Mesenteric fat pad (tissue), 1 donor: ENCODE measurements at regions not wholly inside any gene's neighbourhood (a gene's known extent, or its start where the extent isn't known, plus 50 kb on each side); places are given as distances from the start of the nearest gene placed in this dataset.
"Not testable (repeated sequence)": the region's sequence is repeated elsewhere in the genome, so short reads cannot be mapped to it uniquely, and the experiment has no call there.

Source experiments
- DNase-seq: peaks from one replicate; pipeline ENCODE4 v3.0.0-alpha.2; 2020; ENCODE audit warnings: low spot score
- donor health status: DM: yes; HTN: yes; CAD: no.

GRCh38 chr12:112615196-112615595 lies 176.4 kb upstream of the RPH3A start:
- no peak for DNase-seq

- DNase-seq: no peak
Observed at GRCh38 chr12:112616469-112617152, 174.9 kb upstream of the RPH3A start.

GRCh38 chr12:112617153-112617505 lies 174.4 kb upstream of the RPH3A start:
- DNase-seq: no peak

GRCh38 chr12:112627851-112628250 lies 163.7 kb upstream of the RPH3A start:
- no peak for DNase-seq

DNA sequence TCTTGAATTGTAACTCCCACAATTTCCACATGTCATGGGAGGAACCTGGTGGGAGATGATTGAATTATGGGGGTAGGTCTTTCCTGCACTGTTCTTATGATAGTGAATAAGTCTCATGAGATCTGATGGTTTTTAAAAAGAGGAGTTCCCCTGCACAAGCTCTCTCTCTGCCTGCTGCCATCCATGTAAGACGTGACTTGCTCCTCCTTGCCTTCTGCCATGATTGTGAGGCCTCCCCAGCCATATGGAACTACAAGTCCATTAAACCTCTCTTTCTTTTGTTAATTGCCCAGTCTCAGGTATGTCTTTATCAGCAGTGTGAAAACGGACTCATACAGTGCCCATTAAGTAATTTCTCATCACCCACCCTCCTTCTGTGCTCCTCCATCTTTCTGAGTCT lies 159.6 kb upstream of the RPH3A start:
- not testable (repeated sequence) for DNase-seq

DNA sequence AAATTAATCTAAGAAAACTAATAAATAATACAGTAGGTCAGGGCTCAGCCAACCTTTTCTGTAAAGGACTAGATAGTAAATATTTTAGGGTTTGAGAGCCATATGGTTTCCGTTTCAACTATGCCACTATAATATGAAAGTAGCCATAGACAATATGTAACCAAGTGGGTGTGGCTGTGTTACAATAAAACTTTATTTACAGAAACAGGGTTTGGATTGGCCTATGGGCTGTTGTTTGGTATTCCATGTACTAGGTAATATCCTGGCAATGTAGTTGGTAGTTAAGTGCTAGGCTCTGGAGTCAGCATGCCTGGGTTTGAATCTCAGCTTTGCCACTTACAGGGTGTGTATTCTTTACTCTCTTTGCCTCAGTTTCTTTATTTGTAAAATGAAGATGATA lies 156.5 kb upstream of the RPH3A start:
- no peak for DNase-seq

DNA sequence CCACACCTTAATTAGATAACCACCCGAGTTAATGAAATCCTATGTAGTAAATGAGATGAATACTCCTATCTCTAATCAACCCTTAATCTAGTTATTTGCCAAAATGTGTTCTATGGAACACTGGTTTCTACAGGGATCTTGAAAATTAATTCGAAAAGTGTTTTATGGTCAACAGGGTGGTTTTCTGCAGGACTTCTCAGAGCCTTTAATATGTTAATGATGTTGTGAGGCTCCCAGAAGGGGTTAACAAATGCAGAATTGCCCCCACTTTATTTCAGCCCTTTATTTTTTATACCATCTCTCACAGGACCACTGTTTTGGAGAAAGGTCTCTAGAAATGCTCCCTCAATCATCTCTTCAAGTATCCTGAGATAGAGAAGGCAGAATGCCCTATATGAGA lies 153.1 kb upstream of the RPH3A start:
- no peak for DNase-seq

- DNase-seq: no peak
Observed at GRCh38 chr12:112645586-112645985, 146.0 kb upstream of the RPH3A start.

GRCh38 chr12:112656141-112656540 lies 135.4 kb upstream of the RPH3A start:
- no peak for DNase-seq

GRCh38 chr12:112664569-112664968 lies 127.0 kb upstream of the RPH3A start:
- DNase-seq: no peak

DNA sequence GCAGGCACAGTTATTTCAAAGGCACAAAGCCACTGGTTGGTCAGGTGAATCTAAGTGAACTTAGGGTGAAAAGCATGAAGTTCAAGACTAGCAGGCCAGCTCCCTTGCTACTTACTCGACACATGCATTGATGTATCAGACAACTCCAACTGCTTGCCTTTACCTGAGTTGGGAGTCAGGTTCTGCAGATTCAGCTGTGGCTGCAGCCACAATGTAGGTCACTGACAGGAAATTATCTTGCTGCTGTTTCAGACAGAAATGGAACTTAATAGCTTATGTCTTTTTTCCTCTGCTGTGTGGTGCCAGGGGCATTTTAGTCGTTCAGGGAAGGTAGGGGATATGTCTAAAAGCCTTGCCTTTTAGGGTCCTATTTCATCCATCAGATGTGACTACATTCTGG lies 125.6 kb upstream of the RPH3A start:
- no peak for DNase-seq

- no peak for DNase-seq
Observed at GRCh38 chr12:112671564-112671963, 120.0 kb upstream of the RPH3A start.

GRCh38 chr12:112674539-112674938 lies 117.0 kb upstream of the RPH3A start:
- DNase-seq: no peak

DNA sequence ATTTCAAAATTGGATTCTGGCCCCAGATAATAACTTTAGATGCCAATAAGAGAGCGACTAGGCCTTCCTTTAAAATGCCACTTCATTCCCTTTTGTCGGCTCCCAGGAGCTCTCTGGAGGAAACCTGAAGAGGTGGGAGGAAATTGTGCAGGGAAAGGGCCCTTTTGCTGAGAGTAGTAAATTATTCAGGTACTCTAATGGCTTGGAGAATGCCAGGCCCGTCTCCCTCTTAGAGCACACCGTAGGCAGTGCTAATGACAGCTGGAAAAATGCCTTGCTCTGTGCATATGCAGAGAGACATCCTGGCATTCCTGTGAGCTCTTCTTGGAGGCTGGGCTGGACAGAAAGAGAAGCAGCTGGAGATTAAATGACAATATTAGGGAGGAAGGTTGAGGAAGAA lies 115.0 kb upstream of the RPH3A start:
- no peak for DNase-seq

GRCh38 chr12:112677050-112677765 lies 114.3 kb upstream of the RPH3A start:
- no peak for DNase-seq

DNA sequence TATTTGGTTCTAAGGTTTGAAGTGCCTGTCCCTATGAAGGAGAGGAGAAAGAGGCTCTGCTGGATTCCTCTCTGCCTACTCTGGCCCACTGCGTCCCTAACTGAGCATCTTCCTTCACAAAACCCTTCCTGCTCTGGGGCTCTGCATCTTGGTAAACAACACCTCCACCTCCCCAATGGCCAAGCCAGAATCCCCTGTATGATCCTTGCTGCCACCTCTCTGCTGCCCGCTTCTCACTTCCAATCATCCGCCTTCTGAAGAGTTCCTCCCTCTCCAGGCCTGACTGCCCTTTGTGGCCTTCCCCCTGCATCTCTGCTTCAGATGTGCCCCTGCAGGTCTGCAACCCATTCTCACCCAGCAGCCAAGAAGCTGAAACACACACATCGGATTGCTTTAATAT lies 110.6 kb upstream of the RPH3A start:
- no peak for DNase-seq

DNA sequence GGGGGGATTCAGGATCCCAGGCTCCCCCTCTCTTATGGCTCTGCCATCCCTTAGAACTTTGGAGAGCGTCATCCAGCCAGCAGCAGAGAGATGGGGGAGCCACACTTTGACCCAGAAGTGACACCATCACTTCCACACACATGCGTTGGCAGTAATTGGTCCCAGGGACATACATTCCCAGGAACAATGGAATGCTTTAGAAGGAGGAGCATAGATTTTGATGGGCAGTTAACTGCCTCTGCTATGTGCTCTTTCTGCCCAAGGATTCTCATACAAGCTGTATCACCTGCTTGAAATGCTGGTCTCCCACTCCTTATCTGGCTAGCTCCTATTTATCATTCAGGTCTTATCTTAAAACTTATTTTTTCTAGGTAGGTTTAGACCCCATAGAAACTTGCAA lies 109.0 kb upstream of the RPH3A start:
- DNase-seq: no peak

- DNase-seq: no peak
Observed at GRCh38 chr12:112684742-112685141, 106.8 kb upstream of the RPH3A start.

GRCh38 chr12:112685321-112685720 lies 106.2 kb upstream of the RPH3A start:
- DNase-seq: no peak

DNA sequence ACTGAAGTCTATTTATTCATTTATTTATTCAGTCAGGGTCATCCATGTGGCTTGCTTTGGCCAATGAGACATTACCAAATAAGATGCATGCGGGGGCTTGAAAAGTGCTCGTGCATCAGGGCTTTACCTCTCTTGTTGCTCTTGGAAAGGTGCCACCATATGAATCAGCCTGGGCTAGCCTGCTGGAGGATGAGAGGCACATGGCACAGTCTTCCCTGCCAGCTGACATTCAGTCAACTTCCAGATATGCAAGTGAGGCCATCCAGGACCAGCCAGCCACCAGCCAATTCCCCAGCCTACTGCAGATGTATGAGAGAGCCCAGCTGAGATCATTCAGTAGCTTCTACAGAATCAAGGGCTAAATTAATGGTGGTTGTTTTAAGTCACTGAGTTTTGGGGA lies 105.2 kb upstream of the RPH3A start:
- DNase-seq: no peak

DNA sequence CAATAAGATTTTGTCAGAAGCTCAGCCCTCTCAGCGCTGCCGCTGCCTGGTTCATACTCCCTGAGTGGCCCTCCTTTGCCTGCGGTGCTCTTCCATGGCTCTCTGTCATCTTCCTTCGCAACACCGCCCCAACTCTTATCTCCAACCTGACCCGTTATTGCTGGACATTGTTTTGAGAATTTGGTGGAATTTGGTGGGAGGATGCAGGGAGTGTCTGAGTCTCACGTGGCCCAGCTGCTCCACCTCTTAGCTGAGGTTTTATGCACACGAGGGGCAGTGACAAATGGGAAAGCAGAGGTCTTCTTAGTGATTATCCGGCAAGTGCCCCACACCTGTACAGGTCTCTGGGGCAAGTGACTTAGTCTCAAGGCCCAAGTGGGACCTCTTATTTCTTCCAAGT lies 97.5 kb upstream of the RPH3A start:
- DNase-seq: no peak

GRCh38 chr12:112697441-112697840 lies 94.1 kb upstream of the RPH3A start:
- not testable (repeated sequence) for DNase-seq

- DNase-seq: no peak
Observed at GRCh38 chr12:112705037-112705632, 86.4 kb upstream of the RPH3A start.
